T-helper 2 cell (primary cell): ENCODE measurements at regions not wholly inside any gene's neighbourhood (a gene's known extent, or its start where the extent isn't known, plus 50 kb on each side); places are given as distances from the start of the nearest gene placed in this dataset.
"Not testable (repeated sequence)": the region's sequence is repeated elsewhere in the genome, so short reads cannot be mapped to it uniquely, and the experiment has no call there.

Source experiments
- DNase-seq, 5 experiments: peaks; one replicate each; pipeline versions ENCODE4 v3.0.0 to v3.0.0-alpha.2; 2012 to 2022

GRCh38 chr14:89564989-89565388 lies 148.0 kb upstream of the FOXN3 start:
- DNase-seq, result no peak

GRCh38 chr14:89564286-89564957 lies 147.4 kb upstream of the FOXN3 start:
- no peak for DNase-seq

GRCh38 chr14:89563471-89563870 lies 146.4 kb upstream of the FOXN3 start:
- DNase-seq, result no peak

- no peak for DNase-seq
These were observed 134.9 kb upstream of the FOXN3 start for GRCh38 chr14:89551955-89552354.

GRCh38 chr14:89551432-89551831 lies 134.4 kb upstream of the FOXN3 start:
- no peak for DNase-seq

- no peak for DNase-seq
These were observed 133.8 kb upstream of the FOXN3 start for GRCh38 chr14:89550821-89551220.

GRCh38 chr14:89549381-89550125 lies 132.5 kb upstream of the FOXN3 start:
- no peak for DNase-seq

- DNase-seq, result not testable (repeated sequence)
These were observed 130.0 kb upstream of the FOXN3 start for GRCh38 chr14:89547047-89547446.

- no peak for DNase-seq
These were observed 127.7 kb upstream of the FOXN3 start for GRCh38 chr14:89544636-89545301.

GRCh38 chr14:89543425-89543790 lies 126.4 kb upstream of the FOXN3 start:
- no peak for DNase-seq

- no peak for DNase-seq
These were observed 125.9 kb upstream of the FOXN3 start for GRCh38 chr14:89542786-89543424.

- DNase-seq, result no peak
These were observed 123.9 kb upstream of the FOXN3 start for GRCh38 chr14:89540830-89541470.

GRCh38 chr14:89540009-89540829 lies 123.2 kb upstream of the FOXN3 start:
- peak in 1 of 5 experiments; percentile 8 for DNase-seq

GRCh38 chr14:89537911-89538310 lies 120.9 kb upstream of the FOXN3 start:
- no peak for DNase-seq

GRCh38 chr14:89534902-89535685 lies 118.1 kb upstream of the FOXN3 start:
- DNase-seq, result no peak

GRCh38 chr14:89533766-89534165 lies 116.7 kb upstream of the FOXN3 start:
- no peak for DNase-seq

GRCh38 chr14:89533136-89533535 lies 116.1 kb upstream of the FOXN3 start:
- no peak for DNase-seq

- DNase-seq, result no peak
These were observed 114.8 kb upstream of the FOXN3 start for GRCh38 chr14:89531661-89532335.

GRCh38 chr14:89524990-89525667 lies 108.1 kb upstream of the FOXN3 start:
- DNase-seq, result no peak

- no peak for DNase-seq
These were observed 107.4 kb upstream of the FOXN3 start for GRCh38 chr14:89524412-89524811.
